HUES6 (cell line): ENCODE measurements at regions not wholly inside any gene's neighbourhood (a gene's known extent, or its start where the extent isn't known, plus 50 kb on each side); places are given as distances from the start of the nearest gene placed in this dataset.

ENCODE experiments used
- H3K27ac ChIP-seq: 2 replicates; pipeline ENCODE4 v1.7.0; 2013; ENCODE audit warnings: low read depth, mild to moderate bottlenecking, low read length, inconsistent platforms
- H3K27me3 ChIP-seq: 2 replicates; pipeline ENCODE4 v1.6.1; 2013; ENCODE audit warnings: low read length; ENCODE audit not compliant: control insufficient read depth, insufficient read depth
- H3K36me3 ChIP-seq: 2 replicates; pipeline ENCODE4 v1.6.1; 2013; ENCODE audit warnings: low read length; ENCODE audit not compliant: control insufficient read depth, insufficient read depth
- H3K4me1 ChIP-seq: 2 replicates; pipeline ENCODE4 v1.6.1; 2013; ENCODE audit warnings: low read length; ENCODE audit not compliant: control insufficient read depth, insufficient read depth
- H3K4me3 ChIP-seq: 2 replicates; pipeline ENCODE4 v1.5.1; 2013; ENCODE audit warnings: low read depth, low read length
- H3K9ac ChIP-seq: one replicate; pipeline ENCODE4 v1.6.1; 2013; ENCODE audit warnings: mild to moderate bottlenecking, low read length
- H3K9me3 ChIP-seq: 2 replicates; pipeline ENCODE4 v1.6.1; 2013; ENCODE audit warnings: low read depth, low read length; ENCODE audit not compliant: control insufficient read depth, insufficient read depth

DNA sequence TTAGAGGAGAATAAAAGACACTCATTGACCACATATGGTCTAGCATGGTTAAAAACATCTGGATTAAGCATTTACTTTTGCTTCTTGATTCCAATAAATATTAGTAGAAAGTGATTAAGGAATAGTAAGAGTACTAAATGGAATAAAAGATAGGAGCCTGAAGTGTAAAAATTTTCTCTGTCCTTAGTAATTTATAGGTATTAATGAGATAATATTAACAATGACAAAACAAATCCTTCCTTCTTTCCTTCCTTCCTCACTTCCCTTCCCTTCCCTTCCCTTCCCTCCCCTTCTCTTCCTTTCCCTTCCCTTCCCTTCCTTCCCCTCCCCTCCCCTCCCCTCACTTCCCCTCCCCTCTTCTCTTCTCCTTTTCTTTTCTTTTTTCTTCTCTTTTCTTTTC, 797.5 kb upstream of the NRXN1 start:
- Histone ChIP-seq H3K36me3 (no peaks in the 10 kb centered on the region), H3K27me3 (no peaks in the 10 kb centered on the region), H3K4me3 (no peak overlapping the region)

DNA sequence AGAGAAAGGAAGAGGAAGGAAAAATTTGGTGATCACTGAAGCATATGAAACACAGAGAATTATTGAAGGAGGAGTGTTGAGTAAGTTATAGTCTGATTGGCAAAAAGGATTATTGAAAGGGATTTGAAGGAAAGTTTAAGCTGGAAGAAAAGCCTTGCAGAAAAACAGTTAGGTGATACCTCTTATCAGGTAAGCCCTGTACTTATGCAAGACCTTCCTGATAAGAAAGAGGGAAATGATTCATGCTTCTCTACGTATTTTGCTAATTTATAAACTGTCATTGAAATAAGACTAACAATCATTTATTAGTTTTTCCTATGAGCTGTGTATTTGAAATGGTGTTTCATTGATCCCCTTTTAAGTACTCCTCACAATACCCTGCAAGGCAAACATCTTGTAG, 793.9 kb upstream of the NRXN1 start:
- no peaks in the 10 kb centered on the region for H3K9me3 ChIP-seq
- H3K27me3 ChIP-seq = no peaks in the 10 kb centered on the region
- H3K9ac ChIP-seq = no peak overlapping the region
- no peak overlapping the region for H3K27ac ChIP-seq
- H3K4me1 ChIP-seq = no peaks in the 10 kb centered on the region
- no peak overlapping the region for H3K4me3 ChIP-seq
- H3K36me3 ChIP-seq = no peaks in the 10 kb centered on the region

More for the DNA sequence above, 797.5 kb upstream of the NRXN1 start:
- H3K27ac ChIP-seq = no peak overlapping the region
- H3K9ac ChIP-seq = no peak overlapping the region
- H3K9me3 ChIP-seq = no peaks in the 10 kb centered on the region
- no peaks in the 10 kb centered on the region for H3K4me1 ChIP-seq

DNA sequence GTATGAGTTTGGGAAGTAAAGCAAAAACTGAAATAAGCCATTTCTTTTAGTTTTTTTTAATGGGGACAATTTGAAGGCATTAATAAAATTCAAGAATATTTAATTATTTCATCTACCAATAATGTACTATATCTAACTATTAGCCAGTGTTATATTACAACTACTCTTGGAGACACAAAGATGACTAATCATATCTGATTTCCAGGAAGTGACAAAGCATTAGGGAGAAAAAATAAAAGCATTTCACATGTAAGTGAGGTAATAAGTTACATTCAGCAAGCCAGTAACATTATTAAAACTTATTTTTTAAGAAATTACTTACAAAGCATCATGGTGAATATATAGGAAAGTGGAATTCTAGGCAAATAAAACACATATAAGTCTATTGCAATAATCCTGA, 781.3 kb upstream of the NRXN1 start:
- no peaks in the 10 kb centered on the region for H3K36me3 ChIP-seq
- H3K9me3 ChIP-seq = no peaks in the 10 kb centered on the region
- H3K27ac ChIP-seq = no peak overlapping the region
- peaks cover 5% of the 10 kb centered on the region for H3K4me1 ChIP-seq
- no peak overlapping the region for H3K9ac ChIP-seq
- no peak overlapping the region for H3K4me3 ChIP-seq
- no peaks in the 10 kb centered on the region for H3K27me3 ChIP-seq

DNA sequence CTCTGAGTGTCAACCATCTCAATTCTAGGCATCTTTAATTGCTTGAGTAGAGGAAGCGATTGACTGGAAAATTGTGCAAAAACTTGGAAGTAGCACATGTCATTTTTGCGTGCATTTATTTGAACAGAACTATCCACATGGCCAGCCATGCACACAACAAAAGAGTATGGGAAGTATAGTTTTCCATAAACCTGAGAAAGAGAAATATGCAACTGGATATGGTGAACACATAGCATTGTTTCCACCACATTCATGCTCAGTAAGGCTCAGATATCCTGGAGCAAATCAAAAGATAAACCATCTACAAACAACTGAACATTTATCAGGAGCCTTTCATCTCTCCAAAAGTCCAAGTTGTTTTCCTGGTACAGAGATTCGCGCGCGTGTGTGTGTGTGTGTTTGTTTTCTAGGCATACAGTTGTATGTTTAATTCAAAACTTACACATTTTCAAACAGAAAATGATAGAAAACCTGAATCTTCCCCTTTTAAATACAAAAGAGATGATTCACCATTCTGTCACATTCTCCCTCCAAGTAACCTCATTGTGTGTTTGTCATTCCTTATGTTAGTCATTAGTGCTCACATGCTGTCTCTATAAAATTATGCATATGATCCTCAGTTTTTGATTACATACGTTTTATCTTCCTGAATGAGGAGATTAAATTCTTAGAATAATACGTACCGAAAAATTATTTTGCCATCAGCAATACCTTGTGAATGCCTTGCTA, 780.4 kb upstream of the NRXN1 start:
- Histone ChIP-seq H3K9ac (no peak overlapping the region), H3K27ac (no peak overlapping the region), H3K4me1 (peaks cover 5% of the 10 kb centered on the region), H3K36me3 (no peaks in the 10 kb centered on the region), H3K9me3 (no peaks in the 10 kb centered on the region), H3K4me3 (no peak overlapping the region), H3K27me3 (no peaks in the 10 kb centered on the region)

DNA sequence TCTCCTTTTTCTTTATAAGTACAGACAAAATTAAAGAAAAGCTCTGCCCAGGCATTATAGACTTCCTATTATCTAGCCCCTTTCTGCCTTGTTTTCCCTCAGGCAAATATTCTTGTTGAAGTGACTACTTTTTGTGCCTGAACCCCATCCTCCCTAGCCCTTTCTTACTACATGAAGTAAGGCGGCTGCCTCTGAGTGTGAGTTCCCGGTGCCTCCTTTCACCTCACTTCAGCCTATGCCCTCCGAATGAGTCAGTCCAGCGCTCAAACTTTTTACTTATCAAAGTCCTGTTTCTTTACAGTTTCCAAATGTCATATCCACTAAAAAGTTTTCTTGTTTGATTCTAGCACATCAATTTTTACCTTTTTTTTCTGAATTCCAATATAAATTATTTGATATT, 778.3 kb upstream of the NRXN1 start:
- H3K36me3 ChIP-seq = no peaks in the 10 kb centered on the region
- no peak overlapping the region for H3K9ac ChIP-seq
- H3K27me3 ChIP-seq = no peaks in the 10 kb centered on the region
- no peak overlapping the region for H3K4me3 ChIP-seq
- H3K9me3 ChIP-seq = no peaks in the 10 kb centered on the region
- no peaks in the 10 kb centered on the region for H3K4me1 ChIP-seq
- H3K27ac ChIP-seq = no peak overlapping the region

DNA sequence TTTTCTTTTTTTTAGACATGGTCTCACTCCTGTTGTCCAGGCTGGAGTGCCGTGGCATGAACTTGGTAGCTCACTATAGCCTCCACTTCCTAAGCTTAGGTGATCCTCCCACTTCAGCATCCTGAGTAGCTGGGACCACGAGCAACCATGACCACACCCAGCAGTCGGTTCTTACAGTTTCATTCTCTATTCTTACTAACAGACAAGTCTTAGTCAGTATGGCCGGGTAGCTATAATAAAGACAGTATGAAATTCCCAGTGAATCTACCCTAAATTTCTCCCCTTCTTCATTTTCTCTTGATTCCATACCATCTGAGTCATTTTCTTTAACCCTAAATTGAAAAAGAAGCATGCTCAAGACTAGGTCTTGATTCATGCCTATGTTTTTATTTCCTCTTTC, 775.3 kb upstream of the NRXN1 start:
- Histone ChIP-seq H3K4me1 (no peaks in the 10 kb centered on the region), H3K9ac (no peak overlapping the region), H3K27ac (no peak overlapping the region), H3K36me3 (no peaks in the 10 kb centered on the region), H3K27me3 (no peaks in the 10 kb centered on the region), H3K4me3 (no peak overlapping the region), H3K9me3 (no peaks in the 10 kb centered on the region)

DNA sequence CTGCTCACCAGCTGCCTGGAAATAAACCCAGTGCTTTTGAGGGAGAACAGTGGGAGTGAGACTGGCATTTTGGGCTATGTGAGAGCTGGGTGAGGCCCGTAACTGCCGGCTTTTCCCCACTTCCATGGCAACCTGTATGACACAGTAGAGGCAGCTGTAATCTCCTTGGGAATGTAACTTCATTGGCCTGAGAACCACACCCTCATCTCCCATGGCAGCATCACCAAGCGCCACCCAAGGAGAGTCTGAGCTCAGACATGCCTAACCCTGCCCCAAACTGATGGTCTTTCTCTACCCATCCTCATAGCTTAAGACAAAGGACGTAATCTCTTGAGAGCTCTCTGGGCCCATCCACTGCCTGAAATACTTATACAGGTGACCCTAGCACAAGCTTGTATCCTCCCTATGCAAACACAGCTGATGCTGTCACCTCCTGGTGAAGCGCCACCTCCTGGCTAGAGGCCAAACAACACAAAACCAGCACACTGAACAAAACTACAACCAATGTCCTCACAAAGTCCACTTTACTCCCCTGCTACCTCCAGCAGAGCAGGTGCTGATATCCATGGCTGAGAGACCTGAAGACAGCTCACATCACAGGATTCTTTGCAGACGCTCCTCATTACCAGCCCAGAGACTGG, 763.4 kb upstream of the NRXN1 start:
- no peaks in the 10 kb centered on the region for H3K36me3 ChIP-seq

DNA sequence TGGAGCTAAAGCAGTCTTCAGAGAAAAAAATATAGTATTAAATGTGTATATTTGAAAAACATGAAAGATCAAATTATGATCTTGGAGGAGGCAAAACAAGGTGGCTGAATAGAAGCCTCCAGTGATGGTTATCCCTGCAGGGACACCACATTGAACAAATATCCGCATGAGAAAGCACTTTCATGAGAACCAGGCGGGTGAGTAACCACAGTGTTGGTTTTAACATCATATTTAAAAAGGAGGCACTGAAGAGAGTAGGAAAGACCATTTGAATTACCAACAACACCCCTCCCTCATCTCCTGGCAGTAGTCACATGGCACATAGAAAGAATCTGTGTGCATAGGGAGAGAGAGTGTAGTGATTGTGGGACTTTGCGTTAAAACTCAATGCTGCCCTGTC, 759.6 kb upstream of the NRXN1 start:
- no peaks in the 10 kb centered on the region for H3K36me3 ChIP-seq
- H3K9me3 ChIP-seq = peaks cover 4% of the 10 kb centered on the region; the same call in 1 of the 2 replicates
- no peak overlapping the region for H3K9ac ChIP-seq
- no peak overlapping the region for H3K27ac ChIP-seq
- no peaks in the 10 kb centered on the region for H3K27me3 ChIP-seq
- peaks cover 11% of the 10 kb centered on the region; the same call in 1 of the 2 replicates for H3K4me1 ChIP-seq
- H3K4me3 ChIP-seq = no peak overlapping the region

More for the DNA sequence above, 763.4 kb upstream of the NRXN1 start:
- Histone ChIP-seq H3K9ac (no peak overlapping the region), H3K9me3 (peaks cover 6% of the 10 kb centered on the region), H3K4me3 (no peak overlapping the region), H3K4me1 (peaks cover 11% of the 10 kb centered on the region; the same call in 1 of the 2 replicates), H3K27me3 (no peaks in the 10 kb centered on the region), H3K27ac (no peak overlapping the region)

DNA sequence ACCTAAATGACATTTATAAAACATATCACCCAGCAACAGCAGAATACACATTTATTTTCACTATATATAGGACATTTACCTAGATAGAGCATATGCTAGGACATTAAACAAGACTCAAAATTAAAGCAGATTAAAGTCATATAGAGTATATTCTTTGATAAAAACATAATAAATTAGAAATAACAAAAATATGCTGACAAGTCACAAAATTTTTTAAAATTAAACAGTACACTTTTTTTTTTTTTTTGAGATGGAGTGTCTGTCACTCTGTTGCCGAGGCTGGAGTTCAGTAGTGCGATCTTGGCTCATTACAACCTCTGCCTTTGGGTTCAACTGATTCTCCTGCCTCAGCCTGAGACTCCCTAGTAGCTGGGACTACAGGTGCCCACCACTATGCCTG, 758.9 kb upstream of the NRXN1 start:
- no peaks in the 10 kb centered on the region for H3K36me3 ChIP-seq
- peaks cover 11% of the 10 kb centered on the region; the same call in 1 of the 2 replicates for H3K4me1 ChIP-seq
- H3K9ac ChIP-seq = no peak overlapping the region

DNA sequence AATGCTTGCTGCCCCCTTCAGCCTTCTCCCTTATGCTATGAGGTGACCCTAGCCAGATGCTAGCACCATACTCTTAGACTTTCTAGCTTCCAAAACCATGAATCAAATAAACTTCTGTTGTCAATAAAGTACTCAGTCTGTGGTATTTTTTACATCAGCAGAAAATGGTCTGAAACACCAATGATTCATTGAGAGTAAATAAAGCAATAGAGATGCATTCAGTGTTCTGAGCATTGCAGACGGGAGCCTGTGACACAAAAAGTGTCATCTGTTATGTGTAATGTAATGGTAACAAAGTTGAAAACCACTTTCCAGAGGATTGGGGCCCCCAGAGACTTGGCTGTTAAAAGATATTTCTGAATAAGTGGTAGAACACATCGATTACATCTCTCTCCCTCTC, 758.0 kb upstream of the NRXN1 start:
- Histone ChIP-seq H3K4me3 (no peak overlapping the region), H3K36me3 (no peaks in the 10 kb centered on the region), H3K9ac (no peak overlapping the region), H3K27me3 (no peaks in the 10 kb centered on the region), H3K27ac (no peak overlapping the region), H3K4me1 (peaks cover 6% of the 10 kb centered on the region; the same call in 1 of the 2 replicates), H3K9me3 (peaks cover 4% of the 10 kb centered on the region; the same call in 1 of the 2 replicates)

More for the DNA sequence above, 758.9 kb upstream of the NRXN1 start:
- no peak overlapping the region for H3K27ac ChIP-seq
- peaks cover 4% of the 10 kb centered on the region; the same call in 1 of the 2 replicates for H3K9me3 ChIP-seq
- no peaks in the 10 kb centered on the region for H3K27me3 ChIP-seq
- no peak overlapping the region for H3K4me3 ChIP-seq

DNA sequence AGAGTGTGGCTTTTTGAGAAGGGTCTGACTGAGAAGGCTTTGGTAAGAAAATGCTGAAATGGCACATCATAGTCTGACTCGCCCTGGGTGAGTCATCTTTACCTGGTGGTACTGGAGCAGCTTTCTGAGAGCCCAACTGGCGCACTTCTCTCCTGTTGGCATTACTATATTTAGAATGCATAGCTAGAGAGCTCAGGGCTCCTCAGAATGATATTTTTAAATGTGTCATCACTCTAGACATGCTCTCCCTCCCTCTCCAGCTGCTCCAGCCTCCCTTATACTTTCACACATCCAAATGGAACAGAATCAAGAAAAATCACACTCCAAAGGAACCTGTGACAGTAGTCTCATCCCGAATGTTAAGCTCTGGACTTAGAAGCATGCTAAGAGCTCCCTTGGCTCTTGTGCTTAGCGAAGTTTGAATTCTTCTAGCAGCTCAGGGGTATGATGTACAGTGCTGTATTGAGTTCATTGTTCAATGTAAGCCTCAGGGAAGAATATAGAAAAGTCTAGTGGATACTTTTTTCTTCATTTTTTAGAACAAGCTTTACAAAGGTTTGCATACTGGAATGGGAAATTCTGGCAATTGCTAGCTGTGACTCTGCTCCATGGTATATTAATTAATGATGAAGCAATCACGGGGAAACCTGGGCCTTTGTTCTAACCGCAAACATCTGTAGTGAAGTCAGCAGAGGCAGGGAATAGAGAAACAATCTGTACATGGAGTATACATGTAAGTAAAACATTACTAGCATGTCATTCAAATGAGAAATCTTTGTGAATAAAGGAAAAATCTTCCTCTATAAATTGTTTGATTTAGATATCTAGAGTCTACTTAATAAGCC, 751.2 kb upstream of the NRXN1 start:
- Histone ChIP-seq H3K9me3 (0 out of 2 replicates have a peak, but pooled peaks cover 2% of the 10 kb centered on the region), H3K36me3 (no peaks in the 10 kb centered on the region), H3K27ac (no peak overlapping the region), H3K9ac (no peak overlapping the region), H3K4me3 (no peak overlapping the region), H3K4me1 (no peaks in the 10 kb centered on the region), H3K27me3 (no peaks in the 10 kb centered on the region)
